Upper lobe of right lung (tissue), 1 donor: ENCODE measurements at regions not wholly inside any gene's neighbourhood (a gene's known extent, or its start where the extent isn't known, plus 50 kb on each side); places are given as distances from the start of the nearest gene placed in this dataset.

Source experiments
- ATAC-seq: fragments of 200-7000 bp; cut with Tn5 transposase; one replicate; pipeline ENCODE4 v1.9.1; 2020; ENCODE audit warnings: mild to moderate bottlenecking, moderate library complexity
- DNase-seq: peaks from one replicate; pipeline ENCODE4 v3.0.0-alpha.2; 2020
- H3K27ac ChIP-seq: fragments of 200-600 bp; one replicate; pipeline ENCODE4 v1.8.0; 2022
- H3K27me3 ChIP-seq: fragments of 200-600 bp; one replicate; pipeline ENCODE4 v1.8.0; 2022; ENCODE audit warnings: mild to moderate bottlenecking
- H3K36me3 ChIP-seq: fragments of 200-600 bp; one replicate; pipeline ENCODE4 v1.8.0; 2022
- H3K4me1 ChIP-seq: fragments of 200-600 bp; one replicate; pipeline ENCODE4 v1.8.0; 2022
- H3K4me3 ChIP-seq: fragments of 200-600 bp; one replicate; pipeline ENCODE4 v1.8.0; 2022; ENCODE audit warnings: mild to moderate bottlenecking
- H3K9me3 ChIP-seq: fragments of 200-600 bp; one replicate; pipeline ENCODE4 v1.8.0; 2022
- CTCF ChIP-seq: fragments of 200-600 bp; IDR thresholded peaks from one replicate; pipeline ENCODE4 v1.8.0; 2022; ENCODE audit warnings: antibody characterized with exemption
- intact Hi-C: fragments of 100-400 bp; cut with DNase I; formaldehyde crosslinking; loops from one replicate; pipeline ENCODE4 v1.11.0; 2022
- donor health status: DM: no; HTN: yes; CAD: no; lungs with severe emphysema.

GRCh38 chr17:73900516-73900915 lies 256.3 kb upstream of the SDK2 start:
- no peak for TF ChIP-seq CTCF
- Histone ChIP-seq H3K27me3 (peaks cover 41% of the 10 kb centered on the region), H3K36me3 (no peaks in the 10 kb centered on the region), H3K4me1 (no peaks in the 10 kb centered on the region), H3K27ac (no peak overlapping the region), H3K4me3 (no peak overlapping the region), H3K9me3 (no peaks in the 10 kb centered on the region)
- intact Hi-C loops, result no loop called here
- ATAC-seq (no peak), DNase-seq (no peak)

GRCh38 chr17:73901249-73901648 lies 257.0 kb upstream of the SDK2 start:
- no peak for TF ChIP-seq CTCF
- no peaks in the 10 kb centered on the region for H3K36me3 ChIP-seq
- H3K27ac ChIP-seq, result no peak overlapping the region
- H3K4me1 ChIP-seq, result no peaks in the 10 kb centered on the region
- ATAC-seq (no peak), DNase-seq (no peak)
- intact Hi-C loops, result no loop called here
- peaks cover 36% of the 10 kb centered on the region for H3K27me3 ChIP-seq
- peak overlapping the region; percentile 46 for H3K4me3 ChIP-seq
- no peaks in the 10 kb centered on the region for H3K9me3 ChIP-seq

- Histone ChIP-seq H3K27me3 (peaks cover 41% of the 10 kb centered on the region), H3K9me3 (no peaks in the 10 kb centered on the region), H3K27ac (no peak overlapping the region), H3K4me1 (no peaks in the 10 kb centered on the region), H3K36me3 (no peaks in the 10 kb centered on the region), H3K4me3 (peak overlapping the region; percentile 46)
- TF ChIP-seq CTCF, result peak; percentile 6
- intact Hi-C loops, result no loop called here
- ATAC-seq (peak; percentile 88), DNase-seq (peak; percentile 82)
Measured at GRCh38 chr17:73901661-73902415, 257.6 kb upstream of the SDK2 start.

- H3K4me1 ChIP-seq, result no peaks in the 10 kb centered on the region
- intact Hi-C loops, result no loop called here
- DNase-seq (no peak), ATAC-seq (peak; percentile 18)
- no peaks in the 10 kb centered on the region for H3K36me3 ChIP-seq
- H3K4me3 ChIP-seq, result peak overlapping the region; percentile 46
- H3K27me3 ChIP-seq, result peaks cover 46% of the 10 kb centered on the region
- no peaks in the 10 kb centered on the region for H3K9me3 ChIP-seq
- no peak overlapping the region for H3K27ac ChIP-seq
- no peak for TF ChIP-seq CTCF
Measured at GRCh38 chr17:73902416-73903181, 258.4 kb upstream of the SDK2 start.

- TF ChIP-seq CTCF, result no peak
- no peak for ATAC-seq
- peaks cover 18% of the 10 kb centered on the region for H3K27me3 ChIP-seq
- no peak for DNase-seq
- no peak overlapping the region for H3K27ac ChIP-seq
- intact Hi-C loops, result no loop called here
- H3K36me3 ChIP-seq, result no peaks in the 10 kb centered on the region
- no peaks in the 10 kb centered on the region for H3K9me3 ChIP-seq
- no peak overlapping the region for H3K4me3 ChIP-seq
- no peaks in the 10 kb centered on the region for H3K4me1 ChIP-seq
Measured at GRCh38 chr17:73906896-73907870, 262.9 kb upstream of the SDK2 start.
